ENCODE measurements at regions not wholly inside any gene's neighbourhood (a gene's known extent, or its start where the extent isn't known, plus 50 kb on each side); places are given as distances from the start of the nearest gene placed in this dataset.

DNA sequence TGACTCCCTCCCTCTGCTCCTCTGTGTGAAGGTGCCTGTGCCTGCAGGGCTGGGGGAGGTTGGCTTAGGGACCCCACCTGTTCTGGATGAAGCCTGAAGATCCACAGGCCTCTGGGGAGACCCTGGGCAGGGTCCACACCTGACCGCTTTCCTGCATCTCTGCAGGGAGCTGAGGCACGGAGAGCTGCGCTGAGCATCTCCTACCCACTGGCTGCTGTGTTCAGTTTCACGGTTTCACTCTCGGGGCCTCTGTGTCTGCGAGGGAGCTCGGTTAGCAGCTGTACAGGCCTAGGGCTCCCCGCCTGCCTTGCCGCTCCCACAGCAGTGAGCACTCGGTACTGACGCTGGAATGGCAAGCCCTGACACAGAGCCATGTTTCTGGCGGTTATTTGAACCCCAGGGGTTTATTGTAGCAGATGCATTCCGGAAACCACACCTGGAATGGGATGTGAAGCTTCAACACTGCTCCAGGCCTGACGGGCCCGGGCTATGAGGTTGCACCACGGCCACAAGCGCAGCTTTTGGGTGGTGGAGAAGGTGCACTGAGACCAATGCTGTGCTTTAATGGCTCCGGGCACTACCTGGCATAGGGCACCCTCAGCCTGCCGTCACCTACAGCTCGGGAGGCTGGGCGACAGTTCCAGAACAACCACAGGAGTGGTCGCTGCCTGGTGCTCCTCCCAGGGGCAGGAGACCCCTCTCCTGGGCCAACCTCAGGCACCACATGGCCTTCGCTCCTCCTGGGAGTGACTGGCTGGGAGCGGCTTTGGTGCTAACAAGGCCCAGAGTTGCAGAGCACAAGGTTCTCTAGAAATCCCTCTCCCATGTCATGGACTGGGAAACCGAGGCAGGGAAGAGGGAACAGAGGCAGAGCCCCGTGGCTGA is 257.9 kb downstream of the NDUFA10 start:
- no peak for DNase-seq (ENCODE audit: low read depth)

DNA sequence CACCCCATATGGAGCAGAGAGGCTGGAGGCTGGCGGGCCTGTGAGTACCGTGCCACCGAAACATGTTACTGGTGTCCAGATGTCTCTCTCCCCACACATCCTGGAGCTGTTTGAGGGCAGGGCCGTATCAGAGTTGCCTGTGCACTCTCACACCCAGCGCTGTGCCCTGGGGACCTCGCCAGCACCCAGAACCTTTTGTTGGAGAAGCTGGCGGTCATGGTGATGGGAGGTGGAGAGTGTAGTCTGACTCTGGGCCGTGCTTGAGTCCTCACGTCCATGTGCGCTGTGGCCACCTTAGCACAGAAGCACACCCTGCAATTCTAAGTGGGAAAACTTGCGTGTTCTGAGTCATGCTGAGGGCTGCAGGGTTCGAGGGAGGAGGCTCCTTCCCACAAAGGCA is 259.2 kb downstream of the NDUFA10 start:
- no peak for DNase-seq (ENCODE audit: low read depth)

DNA sequence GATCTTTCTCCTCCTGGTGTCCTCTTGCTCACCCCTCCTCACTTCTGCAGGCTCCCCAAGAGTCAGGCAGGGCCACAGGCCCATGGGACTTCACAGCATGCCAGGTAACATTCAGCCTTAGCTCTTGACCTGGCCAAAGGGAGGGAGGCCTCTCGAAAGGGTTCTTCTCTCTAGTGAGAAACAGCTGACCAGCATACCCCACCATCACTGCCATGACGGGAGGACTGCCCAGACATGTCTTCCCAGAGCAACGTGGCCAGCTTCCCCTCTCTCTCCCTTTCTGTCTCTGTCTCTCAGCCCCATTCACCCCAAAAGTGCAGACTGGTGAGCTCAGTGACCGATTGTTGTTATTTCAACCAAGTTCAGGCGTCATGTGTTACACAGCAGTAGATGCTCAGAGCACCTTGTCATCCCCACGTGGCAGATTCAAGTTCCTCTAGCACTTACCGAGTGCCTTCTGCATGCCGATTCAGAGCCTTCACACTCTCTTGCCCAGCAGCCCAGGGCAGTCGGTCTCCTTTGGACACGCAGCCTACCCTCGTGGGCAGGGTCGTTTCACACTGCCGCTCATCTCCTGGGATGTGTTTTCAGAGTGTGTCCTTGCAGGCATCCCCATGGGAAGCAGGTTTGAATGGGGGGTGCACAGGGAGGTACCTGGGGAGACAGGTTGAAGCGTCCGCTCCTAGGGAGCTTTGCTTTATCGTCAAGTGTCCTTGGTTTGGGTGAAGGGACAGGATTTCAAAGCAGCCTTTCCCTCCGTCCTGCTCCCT is 259.9 kb downstream of the NDUFA10 start:
- no peak for DNase-seq (ENCODE audit: low read depth)

DNA sequence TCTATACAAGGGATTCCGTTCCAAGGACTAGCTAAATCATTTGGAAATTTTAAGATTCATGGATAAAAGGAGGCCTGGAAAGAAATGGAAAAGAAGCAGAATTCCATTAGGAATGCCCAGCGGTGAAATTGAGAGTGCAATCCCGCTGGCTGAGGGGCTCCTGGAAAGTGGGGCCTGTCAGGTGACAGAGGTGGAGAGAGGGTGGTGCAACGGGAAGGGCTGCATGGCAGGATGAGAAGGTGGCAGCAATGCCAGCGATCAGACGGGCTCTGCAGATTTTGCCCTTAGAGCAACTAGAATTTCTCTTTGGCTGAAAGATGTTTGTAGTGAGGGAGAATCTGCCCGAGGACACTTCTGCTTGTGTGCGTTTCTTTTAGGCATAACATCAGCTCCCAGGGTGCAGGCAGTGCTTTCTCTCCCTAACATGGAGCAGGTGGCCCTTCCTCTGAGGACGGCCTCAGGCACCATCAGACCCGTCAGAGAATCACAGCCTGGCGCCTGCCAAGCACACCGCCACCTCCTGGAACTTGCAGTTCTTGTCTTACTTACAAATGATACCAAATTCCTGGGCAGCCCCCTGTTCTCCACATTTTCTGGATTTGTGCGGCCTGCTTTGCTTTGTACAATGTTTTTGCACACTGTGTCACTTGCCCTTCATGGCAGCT is 261.6 kb downstream of the NDUFA10 start:
- DNase-seq (ENCODE audit: low read depth), result no peak

DNA sequence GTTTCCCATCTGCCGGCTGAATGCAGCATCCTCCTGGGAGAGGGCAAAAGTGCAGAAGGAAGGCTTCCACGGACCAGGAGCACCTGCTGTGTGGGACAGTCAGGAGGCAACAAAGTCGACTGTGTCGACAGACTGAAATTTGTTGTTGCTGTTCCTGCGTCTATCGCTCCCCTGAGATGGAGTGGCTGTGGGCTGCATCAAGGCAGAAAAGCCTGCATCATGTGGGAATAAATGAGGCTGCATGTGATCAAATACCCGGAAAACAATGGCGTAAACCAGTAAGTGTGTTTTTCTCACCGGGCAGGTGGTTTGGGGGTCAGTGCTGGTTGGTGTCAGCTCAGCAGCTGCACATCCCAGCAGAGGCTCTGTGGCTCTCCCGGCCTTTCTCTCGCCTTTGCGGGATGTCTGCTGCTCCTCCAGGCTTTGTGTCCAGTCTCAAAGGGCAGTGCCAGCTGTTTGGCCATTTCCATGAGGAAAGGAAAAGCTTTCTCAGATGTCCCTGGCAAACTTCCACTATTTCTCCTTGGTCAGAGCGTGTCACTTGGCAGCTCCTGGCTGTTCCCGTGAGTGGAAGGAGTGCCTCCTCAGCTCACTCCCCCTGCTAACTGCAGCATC is 262.4 kb downstream of the NDUFA10 start:
- peak; percentile 45 for DNase-seq (ENCODE audit: low read depth)

DNA sequence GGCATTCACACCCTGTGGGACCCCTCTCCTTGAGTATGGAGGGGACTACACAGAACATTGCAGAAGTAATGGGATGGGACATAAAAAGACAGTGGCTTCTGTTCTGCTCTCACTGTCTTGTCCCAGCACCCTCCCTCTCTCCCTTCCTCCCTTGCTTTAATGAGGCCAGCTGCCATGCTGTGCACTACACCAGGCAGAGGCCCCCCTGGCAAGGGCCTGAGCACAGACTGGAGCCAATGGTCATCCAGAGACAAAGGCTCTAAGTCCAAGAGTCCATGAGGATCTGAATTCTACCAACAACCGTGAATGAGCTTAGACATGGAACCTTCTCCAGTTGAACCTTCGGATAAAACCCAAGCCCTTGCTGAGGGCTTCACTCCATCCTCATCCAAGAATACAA is 263.0 kb downstream of the NDUFA10 start:
- DNase-seq (ENCODE audit: low read depth), result no peak

DNA sequence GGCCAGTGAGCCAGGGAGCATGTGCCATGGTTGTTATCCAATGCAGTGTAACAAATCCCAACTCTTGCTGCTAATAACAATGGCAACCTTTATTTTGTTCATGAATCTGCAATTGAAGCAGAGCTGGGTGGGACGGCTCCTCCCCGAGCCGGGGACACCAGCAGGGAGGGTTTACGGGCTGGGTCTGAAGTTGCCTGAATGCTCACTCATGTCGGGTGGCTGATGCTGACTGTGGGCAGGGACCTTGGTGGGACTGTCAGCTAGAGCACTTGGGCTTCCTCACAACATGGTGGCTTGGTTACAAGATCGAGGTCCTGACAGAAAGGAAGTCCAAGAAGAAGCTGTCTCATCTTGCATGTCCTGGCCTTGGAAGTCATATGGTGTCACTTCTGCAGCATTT is 264.5 kb downstream of the NDUFA10 start:
- DNase-seq (ENCODE audit: low read depth), result no peak

DNA sequence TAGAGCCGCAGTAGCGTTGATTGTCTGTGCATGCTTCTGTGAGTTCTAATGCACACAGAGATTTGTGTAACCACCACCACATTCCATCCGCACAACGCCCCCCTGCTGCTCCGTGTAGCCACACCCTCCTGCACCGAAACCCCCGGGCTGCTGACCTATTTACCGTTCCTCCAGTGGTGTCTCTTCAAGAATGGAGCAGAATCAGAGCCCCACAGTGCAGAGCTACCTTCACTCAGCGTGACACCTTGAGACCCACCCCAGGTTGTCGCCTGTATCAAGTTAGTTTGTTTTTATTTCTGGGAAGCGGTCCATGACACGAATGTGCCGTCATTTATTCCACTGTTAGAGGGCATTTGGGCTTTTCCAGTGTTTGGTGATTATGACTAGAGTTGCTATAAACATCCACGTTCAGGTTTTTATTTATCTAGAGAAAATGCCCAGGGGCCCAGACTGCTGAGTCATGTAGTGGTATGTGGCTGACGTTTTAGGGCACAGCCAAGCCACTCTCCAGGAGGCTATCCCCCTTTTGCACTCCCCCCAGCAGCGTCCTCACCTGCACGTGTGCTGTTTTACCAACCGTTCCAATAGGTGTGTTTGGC is 266.8 kb downstream of the NDUFA10 start:
- DNase-seq (ENCODE audit: low read depth), result no peak

DNA sequence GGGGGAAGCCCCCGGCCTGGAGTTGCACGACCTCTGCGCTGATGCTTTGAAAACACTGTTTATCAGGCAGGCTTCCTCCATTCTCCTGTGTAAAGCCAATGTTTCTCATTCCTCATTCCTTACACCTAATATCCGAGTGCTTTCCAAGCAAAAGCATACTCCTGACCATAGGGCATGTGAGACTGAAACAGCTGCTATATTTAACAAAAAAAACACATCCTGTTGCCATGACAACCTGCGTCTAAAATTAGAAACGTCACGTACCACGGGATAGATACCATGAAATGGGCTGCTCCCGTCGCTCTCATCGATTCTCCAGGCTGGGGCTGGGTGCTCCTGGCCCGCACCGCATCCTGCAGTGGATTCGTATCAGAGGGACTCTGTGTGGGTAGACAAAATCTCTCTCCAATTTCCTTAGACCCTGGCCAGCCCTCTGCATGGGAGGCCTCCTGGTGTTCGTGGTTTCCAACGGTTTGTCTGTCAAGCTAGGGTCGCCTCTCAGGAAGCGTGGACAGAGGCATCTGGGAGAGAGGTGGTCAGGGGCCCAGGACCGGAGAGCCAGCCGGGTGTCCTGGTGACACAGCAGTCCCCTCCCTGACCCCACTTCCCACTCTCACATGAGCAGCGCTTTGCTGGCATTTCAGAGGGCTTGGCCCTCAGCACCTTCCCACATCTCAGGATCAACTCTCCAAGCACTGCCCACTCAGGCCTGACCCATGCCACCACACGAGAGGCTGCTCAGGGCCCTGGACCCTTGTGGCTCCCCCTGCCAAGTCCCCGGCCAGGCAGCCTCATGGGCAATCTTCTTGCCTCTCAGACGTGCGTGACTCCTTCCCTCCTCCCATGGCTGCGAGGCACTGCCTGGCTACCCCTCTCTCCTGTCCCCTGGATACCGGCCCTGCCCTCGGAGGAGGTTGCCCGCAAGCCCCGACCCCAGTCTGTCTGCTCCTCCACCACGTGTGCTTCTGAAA is 268.1 kb downstream of the NDUFA10 start:
- DNase-seq (ENCODE audit: low read depth), result no peak

DNA sequence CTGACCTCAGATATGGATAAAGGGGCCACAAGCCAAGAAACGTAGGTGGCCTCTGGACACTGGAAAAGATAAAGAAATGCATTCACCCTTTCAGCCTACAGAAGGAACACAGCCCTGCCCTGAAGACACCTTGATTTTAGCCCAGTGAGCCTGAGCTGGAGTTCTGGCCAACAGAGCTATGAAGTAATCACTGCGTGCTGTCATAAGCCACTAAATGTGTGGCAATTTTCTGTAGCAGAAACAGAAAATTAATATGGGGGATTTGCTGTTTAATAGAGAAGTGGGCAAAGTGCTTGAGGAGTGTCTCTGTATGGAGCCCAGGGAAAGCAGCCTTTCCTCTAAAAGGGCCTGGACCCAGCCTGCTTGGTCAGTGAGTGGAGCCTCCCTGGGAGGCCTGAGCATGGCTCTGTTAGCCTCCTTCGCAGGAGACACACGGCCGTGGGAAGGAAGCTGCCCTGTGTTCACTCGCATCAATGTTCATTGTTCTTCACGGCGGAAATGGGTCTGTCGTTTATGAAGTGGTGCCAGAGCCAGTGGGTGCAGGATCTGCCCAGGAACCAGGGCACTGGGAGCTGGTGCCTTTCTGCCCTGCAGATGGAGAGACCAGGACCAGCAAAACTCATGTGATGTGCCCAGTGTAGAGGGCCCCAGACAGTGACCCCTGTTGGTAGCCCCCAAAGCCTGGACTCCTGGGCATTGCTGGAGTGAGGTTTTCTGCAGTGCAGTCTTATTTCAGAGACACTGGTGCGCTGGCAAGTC is 268.9 kb downstream of the NDUFA10 start:
- DNase-seq (ENCODE audit: low read depth), result no peak

DNA sequence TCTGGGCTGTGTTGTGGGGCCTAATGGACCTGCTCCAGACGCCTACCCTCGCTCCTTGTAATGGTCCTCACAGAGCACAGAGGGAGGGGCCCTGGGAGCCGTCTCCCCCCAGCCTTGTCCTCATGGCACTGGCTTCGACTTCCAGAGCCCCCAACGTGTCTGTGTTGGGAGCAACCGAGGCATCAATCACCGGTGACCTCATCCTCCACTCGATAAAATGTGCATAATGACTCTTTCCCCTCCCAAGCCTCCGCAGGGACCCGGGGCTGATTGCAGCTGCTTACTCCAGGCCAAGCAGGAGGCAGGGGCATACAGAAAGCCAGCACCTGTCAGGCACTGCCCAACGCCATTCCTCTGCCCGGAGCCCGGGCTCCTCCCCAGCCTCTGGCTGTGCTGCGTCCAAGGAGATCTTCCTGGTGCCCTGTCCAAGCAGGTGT is 271.7 kb downstream of the NDUFA10 start:
- DNase-seq (ENCODE audit: low read depth), result no peak

DNA sequence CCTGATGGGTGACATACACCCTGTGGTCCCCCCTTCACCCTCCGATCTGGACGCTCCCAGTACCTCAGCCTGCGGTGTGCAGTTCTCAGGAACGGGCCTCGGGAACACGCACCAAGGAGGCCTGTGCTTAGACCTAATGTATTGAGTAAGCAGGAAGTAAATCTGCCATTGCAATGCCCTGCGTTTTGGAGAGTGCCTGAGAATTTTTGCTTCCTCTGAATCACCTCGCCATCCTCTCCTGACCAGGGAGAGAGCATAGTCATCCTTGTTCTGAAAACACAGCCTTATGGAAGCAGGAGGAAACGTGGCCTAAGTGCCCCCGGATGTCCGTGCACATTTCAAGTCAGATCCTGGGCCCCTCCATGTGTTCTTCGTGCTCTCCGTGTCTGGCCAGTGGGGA is 272.2 kb downstream of the NDUFA10 start:
- no peak for DNase-seq (ENCODE audit: low read depth)

DNA sequence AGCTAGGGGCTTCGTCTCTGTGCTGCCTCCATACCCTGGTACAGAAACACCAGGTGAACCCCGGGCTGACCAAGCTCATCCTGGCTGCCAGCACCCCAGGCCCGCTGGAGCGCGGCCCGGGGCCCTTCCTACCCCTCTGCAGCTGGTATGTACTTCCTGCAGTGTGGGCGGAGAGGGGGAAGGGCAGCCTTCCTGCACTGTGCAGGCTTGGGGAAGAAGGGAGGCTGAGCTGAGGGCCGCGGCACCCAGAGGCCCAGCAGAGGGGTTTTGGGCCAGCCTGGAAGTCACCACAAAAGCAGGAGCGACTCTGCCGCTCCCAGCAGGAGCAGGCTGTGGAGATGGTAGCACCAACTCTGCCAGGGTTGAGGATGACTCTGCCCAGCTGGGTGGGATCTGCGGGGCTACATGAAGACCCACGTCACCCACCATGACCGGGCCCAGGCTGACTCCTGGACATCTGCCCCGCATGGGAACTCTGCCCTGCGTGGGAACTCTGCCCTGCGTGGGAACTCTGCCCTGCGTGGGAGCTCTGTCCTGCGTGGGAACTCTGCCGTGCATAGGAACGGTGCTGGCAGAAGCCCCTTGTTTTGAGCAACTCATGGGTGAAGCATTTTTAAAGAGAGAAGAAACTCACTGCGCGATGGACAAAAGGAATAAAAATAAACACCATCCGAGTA is 273.3 kb downstream of the NDUFA10 start:
- DNase-seq (ENCODE audit: low read depth), result no peak

DNA sequence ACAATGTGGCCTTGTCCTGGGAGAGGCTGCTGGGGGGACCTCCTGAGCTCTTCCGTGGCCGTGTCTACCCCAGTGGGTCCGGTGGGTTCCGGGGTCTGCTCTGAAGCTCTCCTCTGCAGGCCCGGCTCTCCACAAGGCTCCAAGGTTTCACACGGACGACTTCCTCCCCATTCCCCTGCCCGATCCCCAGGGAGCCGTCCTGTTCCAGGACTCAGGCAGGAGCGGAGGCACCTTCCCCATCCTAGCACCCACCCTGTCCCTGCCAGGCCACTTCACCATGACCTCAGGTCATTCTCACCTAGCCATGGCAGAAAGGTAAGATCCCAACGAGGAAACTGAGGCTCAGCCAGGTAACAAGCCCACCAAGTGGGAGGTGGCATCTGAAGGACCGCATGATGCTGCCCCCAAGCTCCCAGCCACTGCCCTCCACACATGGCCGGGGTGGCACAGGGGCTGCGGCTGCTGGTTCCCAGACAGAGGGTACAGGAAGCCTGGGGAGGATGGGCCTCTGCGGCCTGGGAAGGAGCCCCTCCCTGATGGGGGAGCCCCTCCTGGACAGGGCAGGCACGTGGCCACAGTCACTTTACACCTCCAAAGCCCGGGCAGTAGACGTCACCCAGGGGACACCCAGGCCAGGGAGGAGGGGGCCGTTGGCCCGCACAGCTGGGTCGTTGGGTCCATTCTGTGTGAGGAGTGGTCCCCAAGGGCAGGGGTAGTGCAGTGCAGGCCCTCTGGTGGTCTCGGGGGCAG is 274.0 kb downstream of the NDUFA10 start:
- no peak for DNase-seq (ENCODE audit: low read depth)

DNA sequence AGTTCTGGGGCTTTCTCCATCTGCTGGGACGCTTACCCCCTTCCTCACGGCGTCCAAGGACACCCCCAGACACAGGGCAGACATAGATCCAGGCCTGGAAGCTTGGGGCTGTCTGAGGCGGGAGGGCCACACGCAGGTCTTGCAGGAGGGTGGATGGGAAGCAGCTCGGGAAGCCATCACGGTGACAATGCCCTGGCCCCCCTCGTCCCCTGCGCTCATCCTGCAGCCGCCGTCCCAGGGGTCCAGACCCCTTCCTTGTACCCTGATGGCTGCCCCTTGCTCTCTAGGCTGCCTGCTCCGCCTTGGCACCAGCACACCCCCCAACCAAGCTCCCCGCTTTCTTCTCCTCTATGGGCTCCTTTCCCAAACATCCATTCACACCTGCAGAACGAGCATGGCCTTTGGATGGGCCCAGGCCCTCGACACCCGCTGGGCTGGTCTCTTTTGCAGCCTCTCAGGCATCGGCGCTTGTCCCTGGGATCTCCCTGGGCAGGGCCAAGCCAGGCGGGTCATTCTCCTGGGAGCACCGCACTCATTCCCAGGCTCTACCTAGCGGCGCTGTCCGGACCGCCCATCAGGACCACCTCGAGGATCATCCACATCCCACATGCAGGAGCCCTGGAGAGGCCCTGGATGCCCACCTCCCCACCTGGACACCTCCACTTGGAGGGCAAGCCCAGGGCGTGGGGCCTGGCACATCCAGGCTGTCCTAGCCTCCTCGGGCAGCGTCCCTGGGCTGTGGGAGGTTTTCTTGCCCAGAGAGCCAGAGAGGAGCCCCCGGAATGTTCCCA is 274.9 kb downstream of the NDUFA10 start:
- DNase-seq (ENCODE audit: low read depth), result no peak

DNA sequence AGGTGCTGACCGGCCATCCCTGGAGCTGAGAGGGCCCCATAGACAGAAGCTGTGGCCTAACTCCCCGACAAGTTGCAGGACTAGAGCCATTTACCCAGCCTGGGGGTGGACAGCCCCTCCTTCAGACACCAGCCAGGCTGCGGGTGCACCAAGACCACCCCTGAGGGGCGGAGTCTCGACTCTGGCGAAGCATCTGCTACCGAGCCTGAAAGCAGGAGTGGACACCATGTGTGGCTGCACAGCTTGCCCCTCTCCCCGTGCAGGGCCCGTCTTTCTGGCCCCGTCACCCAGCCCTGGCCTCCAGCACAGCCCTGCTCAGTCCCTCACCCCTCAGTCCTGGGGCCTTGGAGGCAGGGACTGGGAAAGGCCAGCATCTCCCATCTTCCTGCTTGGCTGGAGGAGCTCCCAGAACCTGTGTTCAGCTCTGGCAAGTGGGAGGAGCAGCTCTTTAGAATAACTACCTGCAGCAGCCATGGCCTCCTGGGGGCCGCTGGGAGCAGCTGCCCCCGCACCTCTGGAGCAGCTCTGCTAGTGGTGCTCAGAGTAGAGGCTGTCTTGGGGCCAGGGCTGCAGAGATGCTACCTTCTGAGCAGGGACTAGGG is 275.8 kb downstream of the NDUFA10 start:
- DNase-seq (ENCODE audit: low read depth), result no peak

DNA sequence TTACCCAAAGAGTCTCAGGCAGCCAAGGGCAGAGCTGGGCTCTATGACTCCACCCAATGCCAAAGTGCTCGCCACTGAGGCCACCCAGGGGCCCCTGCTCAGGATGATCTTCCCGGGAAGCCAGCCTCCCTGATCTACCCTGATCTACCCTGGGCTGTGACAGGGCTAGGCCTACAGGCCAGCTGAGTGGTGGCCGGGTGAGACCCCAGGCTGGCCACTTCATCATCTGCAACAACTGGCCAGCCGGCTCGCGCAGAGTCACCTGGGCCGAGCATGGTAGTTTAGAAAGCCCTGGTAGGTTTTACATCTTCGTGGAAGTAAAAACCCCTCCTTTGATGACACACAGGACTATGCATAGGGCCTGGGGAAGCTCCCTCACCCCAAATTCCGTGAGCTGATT is 276.3 kb downstream of the NDUFA10 start:
- no peak for DNase-seq (ENCODE audit: low read depth)

All from myocyte (in vitro differentiated cells).